ENCODE measurements at regions not wholly inside any gene's neighbourhood (a gene's known extent, or its start where the extent isn't known, plus 50 kb on each side); places are given as distances from the start of the nearest gene placed in this dataset.

DNA sequence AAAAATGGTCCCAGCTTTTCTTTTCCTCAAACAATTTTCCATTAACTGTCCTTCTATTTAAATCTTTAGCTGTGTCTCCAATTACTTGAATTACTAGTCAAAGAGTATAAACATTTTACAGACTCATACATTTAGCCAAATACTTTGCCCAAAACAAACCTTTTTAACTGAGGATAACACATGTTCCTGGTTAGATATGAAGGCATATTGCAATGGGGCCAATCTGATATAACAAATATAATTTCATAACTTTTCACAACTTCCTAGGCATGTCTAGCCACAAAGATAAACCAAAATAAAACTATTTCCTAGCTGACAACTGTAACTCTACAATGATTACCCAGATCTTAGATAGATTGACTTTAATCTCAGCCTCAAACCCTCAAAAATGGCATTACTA lies 247.5 kb upstream of the ZNF521 start:
- no peaks in the 10 kb centered on the region for H3K9me3 ChIP-seq
- no peak for TF ChIP-seq CTCF (IDR thresholded peaks at IDR 0.05; ENCODE audit: low read depth, low read length)
- H3K4me1 ChIP-seq, result no peaks in the 10 kb centered on the region
- no peak for DNase-seq
- H3K27me3 ChIP-seq, result no peaks in the 10 kb centered on the region
- no peaks in the 10 kb centered on the region for H3K36me3 ChIP-seq
- H3K4me3 ChIP-seq (ENCODE audit: low read depth, low read length), result no peak overlapping the region

DNA sequence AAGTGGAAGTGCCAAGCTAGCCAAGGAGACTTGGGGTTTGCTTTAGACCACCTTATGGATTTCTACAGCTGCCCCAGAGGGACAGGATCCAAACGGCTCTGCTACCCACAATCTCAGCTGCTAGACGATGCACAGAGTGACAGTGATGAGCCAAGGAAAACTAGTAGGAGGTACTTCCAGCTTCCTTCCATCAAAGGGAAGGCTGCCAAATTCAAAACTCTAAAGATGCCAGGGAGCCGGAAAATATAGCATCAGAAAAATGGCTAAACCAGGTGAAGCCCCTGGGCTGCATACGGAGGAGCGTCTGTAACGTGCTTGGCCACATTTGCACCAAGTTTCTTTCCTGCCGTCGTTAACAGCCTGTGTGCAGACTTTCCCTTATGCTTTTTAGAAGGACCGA lies 245.5 kb upstream of the ZNF521 start:
- H3K27me3 ChIP-seq, result no peaks in the 10 kb centered on the region
- no peak for TF ChIP-seq CTCF (IDR thresholded peaks at IDR 0.05; ENCODE audit: low read depth, low read length)

GRCh38 chr18:25595274-25596060 lies 243.5 kb upstream of the ZNF521 start:
- no peak for DNase-seq
- no peaks in the 10 kb centered on the region for H3K36me3 ChIP-seq
- no peak for TF ChIP-seq CTCF (IDR thresholded peaks at IDR 0.05; ENCODE audit: low read depth, low read length)
- H3K4me1 ChIP-seq, result no peaks in the 10 kb centered on the region
- H3K27me3 ChIP-seq, result no peaks in the 10 kb centered on the region
- H3K4me3 ChIP-seq (ENCODE audit: low read depth, low read length), result no peak overlapping the region
- no peaks in the 10 kb centered on the region for H3K9me3 ChIP-seq

More for the DNA sequence above, 245.5 kb upstream of the ZNF521 start:
- no peaks in the 10 kb centered on the region for H3K36me3 ChIP-seq
- no peaks in the 10 kb centered on the region for H3K9me3 ChIP-seq
- H3K4me3 ChIP-seq (ENCODE audit: low read depth, low read length), result no peak overlapping the region
- no peaks in the 10 kb centered on the region for H3K4me1 ChIP-seq
- DNase-seq, result no peak

GRCh38 chr18:25594351-25594750 lies 242.4 kb upstream of the ZNF521 start:
- DNase-seq, result no peak
- H3K9me3 ChIP-seq, result no peaks in the 10 kb centered on the region
- no peak for TF ChIP-seq CTCF (IDR thresholded peaks at IDR 0.05; ENCODE audit: low read depth, low read length)
- H3K27me3 ChIP-seq, result no peaks in the 10 kb centered on the region
- no peaks in the 10 kb centered on the region for H3K4me1 ChIP-seq
- no peak overlapping the region for H3K4me3 ChIP-seq (ENCODE audit: low read depth, low read length)
- H3K36me3 ChIP-seq, result no peaks in the 10 kb centered on the region

DNA sequence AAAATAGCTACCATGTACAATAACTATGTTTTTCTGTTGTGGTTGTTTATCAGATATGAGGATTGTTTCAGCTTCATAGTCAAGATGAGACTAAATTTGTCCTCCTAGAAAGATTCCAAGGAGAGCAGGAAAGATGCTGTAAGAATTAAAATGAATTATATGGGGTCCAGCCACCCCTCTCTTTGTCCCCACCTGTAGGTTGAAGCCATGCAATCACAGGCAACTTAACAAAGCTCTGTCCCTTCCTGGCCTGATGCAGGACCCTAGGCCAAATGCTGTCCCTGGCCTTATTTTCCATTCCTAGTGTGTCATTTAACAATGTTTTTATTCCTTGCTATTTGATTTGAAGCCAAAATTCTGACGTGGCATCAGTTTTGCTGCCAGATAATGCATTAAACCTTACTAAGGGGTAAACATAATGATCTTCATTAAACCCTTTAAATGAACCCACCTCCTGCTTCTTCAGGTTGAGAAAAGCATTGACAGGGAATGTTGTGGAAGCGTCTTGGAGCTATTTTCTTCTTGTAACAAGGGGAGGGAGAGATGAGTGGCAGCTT lies 240.9 kb upstream of the ZNF521 start:
- no peak for DNase-seq

More for the DNA sequence above, 240.9 kb upstream of the ZNF521 start:
- H3K36me3 ChIP-seq, result no peaks in the 10 kb centered on the region
- H3K4me3 ChIP-seq (ENCODE audit: low read depth, low read length), result no peak overlapping the region
- TF ChIP-seq CTCF (IDR thresholded peaks at IDR 0.05; ENCODE audit: low read depth, low read length), result no peak
- H3K27me3 ChIP-seq, result no peaks in the 10 kb centered on the region
- H3K4me1 ChIP-seq, result no peaks in the 10 kb centered on the region
- H3K9me3 ChIP-seq, result no peaks in the 10 kb centered on the region
